ENCODE measurements at regions not wholly inside any gene's neighbourhood (a gene's known extent, or its start where the extent isn't known, plus 50 kb on each side); places are given as distances from the start of the nearest gene placed in this dataset.

GRCh38 chr1:232472485-232473041 is 157.4 kb downstream of the SIPA1L2 start:
- no peak for DNase-seq (ENCODE audit: low spot score in 2 of 2)
- Histone ChIP-seq H3K4me3 (no peak overlapping the region), H3K36me3 (peaks cover 0 to 25% (median 0%) of the 10 kb centered on the region in 3 donors), H3K27ac (peak overlapping the region in 2 of 4 donors; percentile 73 to 78), H3K27me3 (no peaks in the 10 kb centered on the region), H3K9me3 (no peaks in the 10 kb centered on the region), H3K4me1 (peaks cover 0 to 49% (median 14%) of the 10 kb centered on the region in 4 donors)
- WGBS, 2 donors = 25 to 32% methylated on average over 3 of the region's 3 CpGs
- TF ChIP-seq, protein P1, sequence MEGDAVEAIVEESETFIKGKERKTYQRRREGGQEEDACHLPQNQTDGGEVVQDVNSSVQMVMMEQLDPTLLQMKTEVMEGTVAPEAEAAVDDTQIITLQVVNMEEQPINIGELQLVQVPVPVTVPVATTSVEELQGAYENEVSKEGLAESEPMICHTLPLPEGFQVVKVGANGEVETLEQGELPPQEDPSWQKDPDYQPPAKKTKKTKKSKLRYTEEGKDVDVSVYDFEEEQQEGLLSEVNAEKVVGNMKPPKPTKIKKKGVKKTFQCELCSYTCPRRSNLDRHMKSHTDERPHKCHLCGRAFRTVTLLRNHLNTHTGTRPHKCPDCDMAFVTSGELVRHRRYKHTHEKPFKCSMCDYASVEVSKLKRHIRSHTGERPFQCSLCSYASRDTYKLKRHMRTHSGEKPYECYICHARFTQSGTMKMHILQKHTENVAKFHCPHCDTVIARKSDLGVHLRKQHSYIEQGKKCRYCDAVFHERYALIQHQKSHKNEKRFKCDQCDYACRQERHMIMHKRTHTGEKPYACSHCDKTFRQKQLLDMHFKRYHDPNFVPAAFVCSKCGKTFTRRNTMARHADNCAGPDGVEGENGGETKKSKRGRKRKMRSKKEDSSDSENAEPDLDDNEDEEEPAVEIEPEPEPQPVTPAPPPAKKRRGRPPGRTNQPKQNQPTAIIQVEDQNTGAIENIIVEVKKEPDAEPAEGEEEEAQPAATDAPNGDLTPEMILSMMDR (IDR thresholded peaks at IDR 0.05) = no peak
- TF ChIP-seq EP300 (IDR thresholded peaks at IDR 0.05) (no peak), POLR2A (IDR thresholded peaks at IDR 0.05) (no peak)

GRCh38 chr1:232471250-232471649 is 158.7 kb downstream of the SIPA1L2 start:
- no peaks in the 10 kb centered on the region for H3K27me3 ChIP-seq
- no peak for DNase-seq (ENCODE audit: low spot score in 2 of 2)
- TF ChIP-seq EP300 (IDR thresholded peaks at IDR 0.05) (no peak), POLR2A (IDR thresholded peaks at IDR 0.05) (no peak)
- TF ChIP-seq, protein P1 (IDR thresholded peaks at IDR 0.05) = no peak
- peaks cover 0 to 37% (median 0%) of the 10 kb centered on the region in 3 donors for H3K36me3 ChIP-seq
- 76 to 79% methylated on average over 5 of the region's 5 CpGs for WGBS, 2 donors
- H3K27ac ChIP-seq = peak overlapping the region in 2 of 4 donors; percentile 73 to 78
- no peaks in the 10 kb centered on the region for H3K9me3 ChIP-seq
- peaks cover 0 to 43% (median 12%) of the 10 kb centered on the region in 4 donors for H3K4me1 ChIP-seq
- H3K4me3 ChIP-seq = no peak overlapping the region

GRCh38 chr1:232470711-232471110 is 159.2 kb downstream of the SIPA1L2 start:
- TF ChIP-seq POLR2A (IDR thresholded peaks at IDR 0.05) (no peak), EP300 (IDR thresholded peaks at IDR 0.05) (no peak)
- TF ChIP-seq, protein P1 (IDR thresholded peaks at IDR 0.05) = no peak
- peak overlapping the region in 2 of 4 donors; percentile 73 to 78 for H3K27ac ChIP-seq
- no peak for DNase-seq (ENCODE audit: low spot score in 2 of 2)
- no peak overlapping the region for H3K4me3 ChIP-seq
- peaks cover 0 to 40% (median 12%) of the 10 kb centered on the region in 4 donors for H3K4me1 ChIP-seq
- peaks cover 0 to 41% (median 0%) of the 10 kb centered on the region in 3 donors for H3K36me3 ChIP-seq
- 47 to 57% methylated on average over 1 of the region's 1 CpG for WGBS, 2 donors
- H3K27me3 ChIP-seq = no peaks in the 10 kb centered on the region
- H3K9me3 ChIP-seq = no peaks in the 10 kb centered on the region

DNA sequence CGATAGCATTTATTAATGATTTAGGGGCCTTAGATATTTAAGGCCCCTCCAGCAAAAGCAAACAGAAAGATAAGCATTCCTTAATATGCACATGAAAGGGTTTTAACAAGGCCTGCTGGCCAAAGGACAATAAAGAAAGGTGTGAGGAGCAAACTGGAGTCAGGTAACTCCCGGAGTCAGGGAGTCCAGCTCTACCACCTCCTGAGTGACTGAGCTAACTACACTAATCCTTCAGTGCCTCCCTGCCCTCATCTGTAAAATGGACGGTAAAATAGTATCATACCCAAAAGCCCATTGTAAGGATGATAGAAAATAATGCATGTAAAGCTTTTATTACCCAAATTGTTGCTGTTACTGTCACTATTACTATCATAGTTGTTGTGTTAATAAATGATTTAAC is 161.7 kb downstream of the SIPA1L2 start:
- peaks cover 0 to 49% (median 0%) of the 10 kb centered on the region in 3 donors for H3K36me3 ChIP-seq
- H3K4me1 ChIP-seq = peaks cover 0 to 28% (median 9%) of the 10 kb centered on the region in 4 donors
- TF ChIP-seq, protein P1 (IDR thresholded peaks at IDR 0.05) = no peak
- TF ChIP-seq EP300 (IDR thresholded peaks at IDR 0.05) (no peak), POLR2A (IDR thresholded peaks at IDR 0.05) (no peak)
- H3K4me3 ChIP-seq = no peak overlapping the region
- no peaks in the 10 kb centered on the region for H3K27me3 ChIP-seq
- DNase-seq (ENCODE audit: low spot score in 2 of 2) = no peak
- H3K9me3 ChIP-seq = no peaks in the 10 kb centered on the region
- 73 to 83% methylated on average over 3 of the region's 3 CpGs for WGBS, 2 donors
- H3K27ac ChIP-seq = no peak overlapping the region

DNA sequence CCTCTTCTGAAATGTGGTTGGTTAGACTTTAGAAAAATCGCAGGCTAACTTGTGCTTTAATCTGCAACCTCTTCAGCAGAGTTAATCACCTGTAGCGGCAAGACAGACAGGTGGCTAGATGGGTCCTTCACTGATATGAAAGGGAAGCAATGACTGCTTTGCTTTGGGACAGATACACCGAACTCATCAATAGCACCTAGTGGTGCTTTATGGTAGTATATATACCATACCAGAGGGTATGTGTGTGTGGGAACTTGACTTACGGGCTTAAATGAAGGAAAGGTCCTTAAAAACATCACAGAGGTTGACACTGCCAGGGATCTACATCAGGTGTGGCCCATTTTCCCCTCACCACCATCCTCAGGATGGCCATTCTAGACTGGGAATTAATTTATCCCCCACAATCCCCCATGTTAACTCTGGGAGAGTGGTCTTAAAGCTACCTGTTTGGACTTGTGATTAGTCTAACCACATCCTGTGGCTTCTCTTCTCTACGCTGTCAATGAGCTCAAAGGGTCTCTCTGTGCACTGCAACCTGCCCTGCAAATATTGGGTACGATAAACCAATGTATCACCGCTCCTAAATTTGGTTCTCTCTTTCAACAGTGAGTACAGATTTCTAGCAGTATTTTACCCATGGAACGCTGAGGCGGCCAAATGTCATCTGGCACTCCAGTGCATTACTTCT is 162.7 kb downstream of the SIPA1L2 start:
- Histone ChIP-seq H3K4me1 (peaks cover 0 to 22% (median 4%) of the 10 kb centered on the region in 4 donors), H3K36me3 (peaks cover 0 to 53% (median 0%) of the 10 kb centered on the region in 3 donors), H3K9me3 (no peaks in the 10 kb centered on the region), H3K4me3 (no peak overlapping the region), H3K27me3 (no peaks in the 10 kb centered on the region), H3K27ac (no peak overlapping the region)
- 96% methylated on average over 9 of the region's 9 CpGs for WGBS, 2 donors
- DNase-seq (ENCODE audit: low spot score in 2 of 2) = no peak
- TF ChIP-seq, protein P1 (IDR thresholded peaks at IDR 0.05) = no peak
- TF ChIP-seq POLR2A (IDR thresholded peaks at IDR 0.05) (no peak), EP300 (IDR thresholded peaks at IDR 0.05) (no peak)
